Transverse colon (tissue), 4 donors: ENCODE measurements at regions not wholly inside any gene's neighbourhood (a gene's known extent, or its start where the extent isn't known, plus 50 kb on each side); places are given as distances from the start of the nearest gene placed in this dataset.

Source experiments
- DNase-seq: peaks from one replicate; pipeline ENCODE4 v3.0.0-alpha.2; 2019
- H3K27ac ChIP-seq, 4 donors: fragments of 200-600 bp; sonication (generic); 2 replicates each; pipeline ENCODE4 v1.5.1; 2016 to 2018; ENCODE audit warnings: inconsistent platforms in 4 of 4
- H3K27me3 ChIP-seq: fragments of 200-600 bp; sonication (generic); 2 replicates; pipeline ENCODE4 v1.5.1; 2017; ENCODE audit warnings: inconsistent platforms
- H3K36me3 ChIP-seq, 4 donors: fragments of 200-600 bp; sonication (generic); 2 replicates each; pipeline ENCODE4 v1.5.1; 2017 to 2019; ENCODE audit warnings: inconsistent platforms in 4 of 4
- H3K4me1 ChIP-seq, 4 donors: fragments of 200-600 bp; sonication (generic); 2 replicates each; pipeline ENCODE4 v1.5.1; 2017 to 2020; ENCODE audit warnings: inconsistent platforms in 4 of 4
- H3K4me3 ChIP-seq, 4 donors: fragments of 200-600 bp; sonication (generic); 1 replicate in 1 of 4; 2 replicates in 3 of 4; pipeline versions ENCODE4 v1.5.1 to v1.6.1; 2017 to 2019; ENCODE audit warnings: inconsistent platforms in 4 of 4
- H3K9me3 ChIP-seq, 2 donors: fragments of 200-600 bp; sonication (generic); 2 replicates each; pipeline ENCODE4 v1.5.1; 2017 to 2019; ENCODE audit warnings: inconsistent platforms in 2 of 2
- CTCF ChIP-seq, 5 experiments: fragments of 200-600 bp in 3 of 5; fragments of 450-650 bp in 2 of 5; sonication (generic) in 3 of 5; IDR thresholded peaks; 1 replicate in 2 of 5; 2 replicates in 3 of 5; pipeline ENCODE4 v1.5.1; 2016 to 2017; ENCODE audit warnings: antibody characterized with exemption in 5 of 5, inconsistent platforms in 3 of 5, mild to moderate bottlenecking in 2 of 5, moderate library complexity in 1 of 5
- EP300 ChIP-seq: sonication (generic); formaldehyde crosslinking; IDR thresholded peaks from one replicate; pipeline ENCODE4 v1.6.1; 2017; ENCODE audit warnings: antibody characterized with exemption, low read depth
- POLR2A ChIP-seq: fragments of 450-650 bp; IDR thresholded peaks from one replicate; pipeline ENCODE4 v1.6.1; 2016; ENCODE audit warnings: antibody characterized with exemption, mild to moderate bottlenecking, moderate library complexity
- POLR2AphosphoS5 ChIP-seq, 3 donors: sonication (generic); formaldehyde crosslinking; IDR thresholded peaks; one replicate each; pipeline ENCODE4 v1.6.1; 2016; ENCODE audit warnings: antibody characterized with exemption in 3 of 3
- WGBS, 2 donors: methylation state at CpG; one replicate each; pipeline ENCODE4 v1.1.5; 2018; ENCODE audit warnings: low coverage in 1 of 2; 5-methylcytosine and 5-hydroxymethylcytosine counted together
- in situ Hi-C, 4 donors: fragments of 200-750 bp; cut with MboI; loops; one replicate each; pipeline versions ENCODE4 v1.15.0 to v1.15.1; 2017; ENCODE audit warnings: low sequenced_read_pairs in 3 of 4, low pct_ligation_motif_present in 1 of 4, low pct_unique_long_range_greater_than_20kb in 1 of 4
- intact Hi-C: fragments of 100-400 bp; cut with DNase I; formaldehyde crosslinking; loops from one replicate; pipeline ENCODE4 v1.15.1; 2023; ENCODE audit warnings: low total_unique reads

GRCh38 chr3:104887069-104887468 lies 479.6 kb upstream of the ALCAM start:
- H3K36me3 ChIP-seq: no peaks in the 10 kb centered on the region
- no peak for DNase-seq
- TF ChIP-seq EP300 (no peak), POLR2AphosphoS5 (IDR thresholded peaks at IDR 0.05) (no peak), POLR2A (no peak), CTCF (IDR thresholded peaks at IDR 0.05) (no peak)
- intact Hi-C loops: no loop called here
- no peaks in the 10 kb centered on the region for H3K27me3 ChIP-seq
- no peaks in the 10 kb centered on the region for H3K4me1 ChIP-seq
- WGBS, 2 donors: 41 to 55% methylated on average over 3 of the region's 3 CpGs
- in situ Hi-C loops: no loop called here
- H3K27ac ChIP-seq: no peak overlapping the region
- no peaks in the 10 kb centered on the region for H3K9me3 ChIP-seq
- H3K4me3 ChIP-seq: no peak overlapping the region

GRCh38 chr3:104887619-104888018 lies 479.1 kb upstream of the ALCAM start:
- 56 to 77% methylated on average over 2 of the region's 2 CpGs for WGBS, 2 donors
- no peak for DNase-seq
- H3K36me3 ChIP-seq: no peaks in the 10 kb centered on the region

GRCh38 chr3:104892044-104892443 lies 474.7 kb upstream of the ALCAM start:
- 54 to 55% methylated on average over 2 of the region's 2 CpGs for WGBS, 2 donors
- intact Hi-C loops (no loop called here), in situ Hi-C loops (no loop called here)
- no peak overlapping the region for H3K27ac ChIP-seq
- H3K27me3 ChIP-seq: no peaks in the 10 kb centered on the region
- H3K9me3 ChIP-seq: no peaks in the 10 kb centered on the region
- no peak overlapping the region for H3K4me3 ChIP-seq
- no peaks in the 10 kb centered on the region for H3K36me3 ChIP-seq
- H3K4me1 ChIP-seq: no peaks in the 10 kb centered on the region
- no peak for DNase-seq
- TF ChIP-seq POLR2AphosphoS5 (IDR thresholded peaks at IDR 0.05): no peak
- no peak for TF ChIP-seq POLR2A
- TF ChIP-seq CTCF (IDR thresholded peaks at IDR 0.05): no peak
- TF ChIP-seq EP300: no peak

More at GRCh38 chr3:104887619-104888018, 479.1 kb upstream of the ALCAM start:
- intact Hi-C loops (no loop called here), in situ Hi-C loops (no loop called here)
- no peak overlapping the region for H3K27ac ChIP-seq
- no peaks in the 10 kb centered on the region for H3K27me3 ChIP-seq
- TF ChIP-seq POLR2A: no peak
- TF ChIP-seq POLR2AphosphoS5 (IDR thresholded peaks at IDR 0.05): no peak
- TF ChIP-seq EP300: no peak
- TF ChIP-seq CTCF (IDR thresholded peaks at IDR 0.05): no peak
- H3K4me3 ChIP-seq: no peak overlapping the region
- H3K9me3 ChIP-seq: no peaks in the 10 kb centered on the region
- H3K4me1 ChIP-seq: no peaks in the 10 kb centered on the region

- H3K4me3 ChIP-seq: no peak overlapping the region
- no peaks in the 10 kb centered on the region for H3K36me3 ChIP-seq
- no peak overlapping the region for H3K27ac ChIP-seq
- no peaks in the 10 kb centered on the region for H3K9me3 ChIP-seq
- WGBS, 2 donors: 78 to 95% methylated on average over 1 of the region's 1 CpG
- in situ Hi-C loops (no loop called here), intact Hi-C loops (no loop called here)
- no peak for DNase-seq
- H3K27me3 ChIP-seq: no peaks in the 10 kb centered on the region
- TF ChIP-seq EP300 (no peak), CTCF (IDR thresholded peaks at IDR 0.05) (no peak), POLR2A (no peak), POLR2AphosphoS5 (IDR thresholded peaks at IDR 0.05) (no peak)
- H3K4me1 ChIP-seq: no peaks in the 10 kb centered on the region
Measured at GRCh38 chr3:104896624-104897023, 470.1 kb upstream of the ALCAM start.
